HepG2 (cell line): ENCODE measurements at regions not wholly inside any gene's neighbourhood (a gene's known extent, or its start where the extent isn't known, plus 50 kb on each side); places are given as distances from the start of the nearest gene placed in this dataset.

ENCODE experiments used
- ATAC-seq: fragments of 200-7000 bp; cut with Tn5 transposase; 3 replicates; pipeline ENCODE4 v1.9.1; 2020; ENCODE audit warnings: mild to moderate bottlenecking, moderate library complexity
- BruUV-seq: library from RNA; stranded (reverse); fragments of 400-500 nt; replicated peaks from 2 replicates; lab custom pipeline; 2021; lab: Mats Ljungman, UMichigan
- CTCF ChIA-PET: fragments of 300-600 bp; formaldehyde crosslinking; extraction: SDS; loops from one replicate; lab custom pipeline; 2021; ENCODE audit warnings: low total read pairs, inconsistent platforms, low intra/inter-chr PET ratio; lab: Yijun Ruan, JAX
- POLR2A ChIA-PET: fragments of 350-600 bp; sonication (Branson Sonifier 250); formaldehyde crosslinking; loops from one replicate; lab custom pipeline; 2020; ENCODE audit warnings: antibody characterized with exemption, inconsistent platforms; lab: Yijun Ruan, JAX
- DNase-seq: peaks from one replicate; pipeline ENCODE4 v3.0.0-alpha.2; 2015; ENCODE audit warnings: low spot score
- FAIRE-seq: peaks from 3 replicates; lab custom pipeline; 2011; peaks lifted over from hg19 to GRCh38; lab: Jason Lieb, UNC
- H2AFZ ChIP-seq: one replicate; pipeline ENCODE4 v1.6.1; 2011; ENCODE audit warnings: low read length, inconsistent platforms
- H3K27ac ChIP-seq: fragments of 300-600 bp; 3 replicates; pipeline ENCODE4 v1.8.0; 2011; ENCODE audit warnings: mixed run types, mild to moderate bottlenecking, mixed read lengths, low read length, inconsistent platforms; ENCODE audit not compliant: insufficient read depth; ENCODE audit errors: extremely low read length
- H3K27me3 ChIP-seq, 2 experiments: fragments of 200-600 bp in 1 of 2; 2 replicates in 1 of 2; 3 replicates in 1 of 2; pipeline versions ENCODE4 v1.6.0 to v1.8.0; 2011; ENCODE audit warnings: low read length in 2 of 2, mild to moderate bottlenecking in 2 of 2, moderate library complexity in 2 of 2, inconsistent platforms in 1 of 2; ENCODE audit not compliant: insufficient read depth in 2 of 2, control insufficient read depth in 1 of 2
- H3K36me3 ChIP-seq, 2 experiments: fragments of 200-600 bp in 1 of 2; replicated peaks in 1 of 2; 2 replicates in 1 of 2; 3 replicates in 1 of 2; pipeline versions ENCODE4 v1.5.1 to v1.8.0; 2011; ENCODE audit warnings: low read length in 2 of 2, inconsistent platforms in 1 of 2; ENCODE audit not compliant: insufficient read depth in 2 of 2, control insufficient read depth in 1 of 2
- H3K4me1 ChIP-seq: 2 replicates; pipeline ENCODE4 v1.5.1; 2012; ENCODE audit warnings: low read length, inconsistent platforms; ENCODE audit not compliant: insufficient read depth
- H3K4me2 ChIP-seq: 2 replicates; pipeline ENCODE4 v1.6.0; 2011; ENCODE audit warnings: low read depth, low read length, inconsistent platforms
- H3K4me3 ChIP-seq, 3 experiments: fragments of 200-600 bp in 1 of 3; sonication (generic), shearing (Covaris generic) in 1 of 3; replicated peaks in 1 of 3; 2 replicates each; pipeline ENCODE4 v1.5.1; 2011 to 2016; ENCODE audit warnings: low read length in 3 of 3, inconsistent platforms in 2 of 3, low read depth in 2 of 3, mild to moderate bottlenecking in 2 of 3, control low read depth in 1 of 3, mixed read lengths in 1 of 3; ENCODE audit not compliant: insufficient read depth in 1 of 3
- H3K79me2 ChIP-seq: one replicate; pipeline ENCODE4 v1.6.1; 2011; ENCODE audit warnings: low read length, inconsistent platforms; ENCODE audit not compliant: insufficient read depth
- H3K9ac ChIP-seq: 2 replicates; pipeline ENCODE4 v1.6.0; 2011; ENCODE audit warnings: mild to moderate bottlenecking, low read depth, low read length, inconsistent platforms; ENCODE audit not compliant: insufficient read depth
- H3K9me3 ChIP-seq: 2 replicates; pipeline ENCODE4 v1.5.1; 2012; ENCODE audit warnings: mild to moderate bottlenecking, low read length
- H4K20me1 ChIP-seq: 2 replicates; pipeline ENCODE4 v1.6.0; 2011; ENCODE audit warnings: inconsistent platforms, mild to moderate bottlenecking, low read length, moderate library complexity; ENCODE audit not compliant: insufficient read depth
- ELF4 ChIP-seq: sonication (generic); formaldehyde crosslinking; IDR thresholded peaks from 2 replicates; pipeline ENCODE4 v1.5.0; 2020; ENCODE audit warnings: missing genetic modification reagents, mild to moderate bottlenecking, moderate library complexity, borderline replicate concordance
- SKI ChIP-seq: fragments of 450-650 bp; IDR thresholded peaks from one replicate; pipeline ENCODE4 v1.6.1; 2018; ENCODE audit warnings: mild to moderate bottlenecking; ENCODE audit not compliant: partially characterized antibody
- SP2 ChIP-seq: sonication (generic); formaldehyde crosslinking; IDR thresholded peaks from 2 replicates; pipeline ENCODE4 v1.5.1; 2020; ENCODE audit warnings: mild to moderate bottlenecking, missing genetic modification reagents
- TFDP1 ChIP-seq: IDR thresholded peaks from 2 replicates; pipeline ENCODE4 v1.6.1; 2016; ENCODE audit warnings: missing compliant biosample characterization, missing genetic modification reagents, borderline replicate concordance
- ZKSCAN5 ChIP-seq: sonication (generic); formaldehyde crosslinking; IDR thresholded peaks from 2 replicates; pipeline ENCODE4 v1.5.1; 2020; ENCODE audit warnings: mild to moderate bottlenecking, missing genetic modification reagents
- ZNF788 ChIP-seq: sonication (generic); formaldehyde crosslinking; IDR thresholded peaks from 2 replicates; pipeline ENCODE4 v1.5.0; 2020; ENCODE audit warnings: mild to moderate bottlenecking, missing genetic modification reagents, borderline replicate concordance
- WGBS: methylation state at CpG from one replicate; pipeline ENCODE4 v1.1.6; 2017; ENCODE audit warnings: low lambda C conversion rate; 5-methylcytosine and 5-hydroxymethylcytosine counted together
- in situ Hi-C: cut with HindIII; loops from 2 replicates; pipeline ENCODE4 v1.10.0; 2017; ENCODE audit warnings: low pct_unique_long_range_greater_than_20kb; ENCODE audit not compliant: extremely low pct_ligation_motif_present
- intact Hi-C: fragments of 100-400 bp; cut with micrococcal nuclease; formaldehyde crosslinking; loops from one replicate; pipeline ENCODE4 v1.10.0; 2022; ENCODE audit not compliant: unreplicated experiment
- TF ChIP-seq, protein P1 (sequence below): sonication (generic); formaldehyde crosslinking; IDR thresholded peaks from 2 replicates; pipeline ENCODE4 v1.8.0; 2022; ENCODE audit warnings: mild to moderate bottlenecking, missing genetic modification reagents

DNA sequence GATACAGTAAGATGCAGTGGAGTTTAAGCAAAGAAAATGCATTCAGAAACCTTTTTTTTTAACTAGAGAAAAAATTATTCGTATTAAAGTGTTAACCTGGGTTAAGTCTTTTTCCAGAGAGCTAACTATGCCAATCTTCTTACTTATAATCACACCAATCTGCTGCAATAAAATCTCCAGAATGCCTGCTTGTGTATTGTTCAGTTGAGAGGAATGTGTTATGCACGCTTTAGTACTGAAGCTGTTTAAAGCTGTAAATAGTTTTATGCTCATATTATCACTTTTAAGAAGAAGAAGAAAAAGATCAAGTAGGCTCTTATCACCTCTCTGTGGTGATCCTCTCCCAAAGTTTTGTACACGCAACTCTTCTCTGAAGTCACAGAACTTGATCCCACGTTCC lies 528.7 kb downstream of the RFC3 start:
- Histone ChIP-seq H3K4me1 (0 out of 2 replicates have a peak, but pooled peaks cover 7% of the 10 kb centered on the region), H4K20me1 (no peaks in the 10 kb centered on the region), H2AFZ (no peak overlapping the region), H3K9ac (no peak overlapping the region), H3K4me3 (no peak overlapping the region), H3K79me2 (no peaks in the 10 kb centered on the region), H3K36me3 (no peaks in the 10 kb centered on the region), H3K9me3 (no peaks in the 10 kb centered on the region), H3K27ac (no peak overlapping the region), H3K27me3 (peaks cover 0 to 5% of the 10 kb centered on the region in 2 experiments; a peak in 2 of 5 replicates), H3K4me2 (no peak overlapping the region)
- ChIA-PET POLR2A (no interaction called here), CTCF (no interaction called here)
- in situ Hi-C loops (no loop called here), intact Hi-C loops (no loop called here)
- no TSS peak for BruUV-seq
- ATAC-seq = no peak
- FAIRE-seq = no peak
- TF ChIP-seq TFDP1 (CRISPR knock-in tag) = no peak
- TF ChIP-seq, protein P1, sequence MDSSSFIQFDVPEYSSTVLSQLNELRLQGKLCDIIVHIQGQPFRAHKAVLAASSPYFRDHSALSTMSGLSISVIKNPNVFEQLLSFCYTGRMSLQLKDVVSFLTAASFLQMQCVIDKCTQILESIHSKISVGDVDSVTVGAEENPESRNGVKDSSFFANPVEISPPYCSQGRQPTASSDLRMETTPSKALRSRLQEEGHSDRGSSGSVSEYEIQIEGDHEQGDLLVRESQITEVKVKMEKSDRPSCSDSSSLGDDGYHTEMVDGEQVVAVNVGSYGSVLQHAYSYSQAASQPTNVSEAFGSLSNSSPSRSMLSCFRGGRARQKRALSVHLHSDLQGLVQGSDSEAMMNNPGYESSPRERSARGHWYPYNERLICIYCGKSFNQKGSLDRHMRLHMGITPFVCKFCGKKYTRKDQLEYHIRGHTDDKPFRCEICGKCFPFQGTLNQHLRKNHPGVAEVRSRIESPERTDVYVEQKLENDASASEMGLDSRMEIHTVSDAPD (CRISPR knock-in tag) = no peak
- no peak for TF ChIP-seq SKI
- no peak for TF ChIP-seq ZNF788 (CRISPR knock-in tag)
- TF ChIP-seq ZKSCAN5 (CRISPR knock-in tag) = no peak
- TF ChIP-seq SP2 (CRISPR knock-in tag) = no peak
- TF ChIP-seq ELF4 (CRISPR knock-in tag) = no peak
- no peak for DNase-seq
- WGBS = 19% methylated on average over 4 of the region's 4 CpGs
